ENCODE measurements at regions not wholly inside any gene's neighbourhood (a gene's known extent, or its start where the extent isn't known, plus 50 kb on each side); places are given as distances from the start of the nearest gene placed in this dataset.

DNA sequence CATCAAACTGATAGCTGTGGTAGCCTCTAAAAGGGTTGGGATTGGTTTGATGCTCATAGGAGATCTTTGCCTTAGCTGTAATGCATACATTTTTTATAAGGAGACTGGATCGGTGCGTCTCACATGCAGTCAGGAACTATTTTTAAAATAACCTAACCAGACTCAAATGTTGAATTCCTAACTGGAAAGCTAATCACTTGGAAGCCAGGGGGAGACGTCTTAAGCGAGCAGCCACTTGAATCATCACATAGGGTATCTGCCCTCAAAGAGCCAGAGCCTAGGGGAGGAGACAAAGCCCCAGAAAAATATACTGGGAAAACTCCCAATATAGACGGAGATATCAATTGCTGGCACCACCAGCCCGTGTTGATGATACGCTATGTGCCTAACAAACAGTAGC is 61.7 kb upstream of the PUM1 start:
- Histone ChIP-seq H3K9me3 (ENCODE audit: insufficient read depth, low read depth, low read length) (no peaks in the 10 kb centered on the region), H3K9ac (ENCODE audit: low read depth, low read length) (no peak overlapping the region), H3K4me1 (ENCODE audit: insufficient read depth, low read length) (peaks cover 7% of the 10 kb centered on the region), H3K27ac (ENCODE audit: low read depth, low read length) (no peak overlapping the region), H3K27me3 (ENCODE audit: insufficient read depth, low read length) (no peaks in the 10 kb centered on the region), H3K4me3 (ENCODE audit: low read length) (no peak overlapping the region), H3K36me3 (ENCODE audit: insufficient read depth, low read length) (no peaks in the 10 kb centered on the region)
- WGBS: 89% methylated on average over 7 of the region's 7 CpGs

DNA sequence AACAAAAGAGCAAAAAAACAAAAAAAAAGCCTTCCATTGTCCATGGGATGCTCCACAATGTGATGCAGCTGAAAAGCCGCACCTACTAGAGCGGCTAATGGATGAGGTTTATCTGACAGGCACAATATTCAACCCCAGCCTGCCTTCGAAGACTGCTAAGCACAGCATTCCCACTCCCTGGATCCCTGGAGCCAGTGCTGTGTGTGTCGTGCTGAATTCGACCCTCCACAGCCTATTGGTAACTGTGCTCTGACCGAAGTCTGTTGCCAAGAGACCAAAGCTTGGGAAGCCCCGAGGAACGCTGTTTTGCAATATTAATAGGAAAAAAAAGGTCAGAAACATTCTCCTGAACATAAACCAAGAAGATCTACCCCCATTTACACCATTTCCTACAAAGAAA is 57.2 kb upstream of the PUM1 start:
- Histone ChIP-seq H3K36me3 (ENCODE audit: insufficient read depth, low read length) (no peaks in the 10 kb centered on the region), H3K27ac (ENCODE audit: low read depth, low read length) (no peak overlapping the region), H3K9ac (ENCODE audit: low read depth, low read length) (no peak overlapping the region), H3K9me3 (ENCODE audit: insufficient read depth, low read depth, low read length) (no peaks in the 10 kb centered on the region), H3K4me3 (ENCODE audit: low read length) (no peak overlapping the region), H3K4me1 (ENCODE audit: insufficient read depth, low read length) (peaks cover 15% of the 10 kb centered on the region), H3K27me3 (ENCODE audit: insufficient read depth, low read length) (no peaks in the 10 kb centered on the region)
- 86% methylated on average over 6 of the region's 8 CpGs for WGBS

- no peaks in the 10 kb centered on the region for H3K9me3 ChIP-seq (ENCODE audit: insufficient read depth, low read depth, low read length)
- no peaks in the 10 kb centered on the region for H3K36me3 ChIP-seq (ENCODE audit: insufficient read depth, low read length)
- H3K27me3 ChIP-seq (ENCODE audit: insufficient read depth, low read length): no peaks in the 10 kb centered on the region
- WGBS: 77% methylated on average over 6 of the region's 6 CpGs
- peaks cover 15% of the 10 kb centered on the region for H3K4me1 ChIP-seq (ENCODE audit: insufficient read depth, low read length)
- H3K4me3 ChIP-seq (ENCODE audit: low read length): no peak overlapping the region
- H3K27ac ChIP-seq (ENCODE audit: low read depth, low read length): peak overlapping the region; percentile 3; the same call in 1 of the 2 replicates
- peak overlapping the region; percentile 6 for H3K9ac ChIP-seq (ENCODE audit: low read depth, low read length)
These were observed 56.7 kb upstream of the PUM1 start for GRCh38 chr1:31122101-31122735.

DNA sequence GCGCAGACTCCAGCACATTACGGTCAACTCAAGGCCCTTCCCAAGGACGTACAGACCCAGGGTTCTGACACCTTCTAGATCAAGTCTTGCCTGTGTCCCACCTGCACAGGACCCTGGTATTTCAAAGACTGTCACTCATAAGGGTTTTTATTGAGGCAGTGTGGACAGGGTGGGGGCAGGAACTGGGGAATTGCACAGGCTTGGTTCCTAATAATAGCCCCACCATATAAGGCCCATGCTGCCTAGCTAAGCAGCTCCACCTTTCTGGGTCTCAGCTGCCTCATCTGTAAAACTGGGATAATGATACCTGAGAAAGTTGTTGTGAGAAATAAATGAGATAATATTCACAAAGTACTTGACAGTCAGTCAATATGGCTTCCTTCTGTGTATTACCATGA is 55.3 kb upstream of the PUM1 start:
- 91% methylated on average over 3 of the region's 3 CpGs for WGBS
- no peak overlapping the region for H3K27ac ChIP-seq (ENCODE audit: low read depth, low read length)

DNA sequence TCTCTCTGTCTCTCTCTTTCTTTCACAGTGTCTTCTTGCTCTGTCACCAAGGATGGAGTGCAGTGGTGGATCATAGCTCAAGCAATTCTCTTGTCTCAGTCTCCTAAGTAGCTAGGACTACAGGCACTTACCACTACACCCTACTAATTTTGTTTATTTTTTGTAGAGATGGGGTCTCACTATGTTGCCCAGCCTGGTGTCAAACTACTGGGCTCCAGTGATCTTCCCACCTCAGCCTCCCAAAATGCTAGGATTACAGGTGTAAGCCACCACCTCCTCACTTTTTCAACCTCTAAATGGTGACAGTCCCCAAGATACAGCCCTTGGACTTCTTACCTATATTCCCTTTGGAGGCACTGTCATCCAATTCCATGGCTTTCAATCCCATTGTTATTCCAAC is 50.5 kb upstream of the PUM1 start:
- Histone ChIP-seq H3K9me3 (ENCODE audit: insufficient read depth, low read depth, low read length) (no peaks in the 10 kb centered on the region), H3K36me3 (ENCODE audit: insufficient read depth, low read length) (no peaks in the 10 kb centered on the region), H3K27ac (ENCODE audit: low read depth, low read length) (no peak overlapping the region), H3K27me3 (ENCODE audit: insufficient read depth, low read length) (no peaks in the 10 kb centered on the region), H3K9ac (ENCODE audit: low read depth, low read length) (no peak overlapping the region), H3K4me1 (ENCODE audit: insufficient read depth, low read length) (peaks cover 12% of the 10 kb centered on the region; the same call in 1 of the 2 replicates), H3K4me3 (ENCODE audit: low read length) (no peak overlapping the region)

More for the DNA sequence above, 55.3 kb upstream of the PUM1 start:
- H3K27me3 ChIP-seq (ENCODE audit: insufficient read depth, low read length): no peaks in the 10 kb centered on the region
- no peak overlapping the region for H3K9ac ChIP-seq (ENCODE audit: low read depth, low read length)
- no peaks in the 10 kb centered on the region for H3K9me3 ChIP-seq (ENCODE audit: insufficient read depth, low read depth, low read length)
- no peaks in the 10 kb centered on the region for H3K36me3 ChIP-seq (ENCODE audit: insufficient read depth, low read length)
- H3K4me1 ChIP-seq (ENCODE audit: insufficient read depth, low read length): peaks cover 15% of the 10 kb centered on the region
- no peak overlapping the region for H3K4me3 ChIP-seq (ENCODE audit: low read length)
